GM21619 (cell line): ENCODE measurements at regions not wholly inside any gene's neighbourhood (a gene's known extent, or its start where the extent isn't known, plus 50 kb on each side); places are given as distances from the start of the nearest gene placed in this dataset.
"Not testable (repeated sequence)": the region's sequence is repeated elsewhere in the genome, so short reads cannot be mapped to it uniquely, and the experiment has no call there.

Experiments used
- ATAC-seq: cut with Tn5 transposase; IDR thresholded peaks from one replicate; pipeline ENCODE4 v1.9.1; 2021; ENCODE audit not compliant: unreplicated experiment

DNA sequence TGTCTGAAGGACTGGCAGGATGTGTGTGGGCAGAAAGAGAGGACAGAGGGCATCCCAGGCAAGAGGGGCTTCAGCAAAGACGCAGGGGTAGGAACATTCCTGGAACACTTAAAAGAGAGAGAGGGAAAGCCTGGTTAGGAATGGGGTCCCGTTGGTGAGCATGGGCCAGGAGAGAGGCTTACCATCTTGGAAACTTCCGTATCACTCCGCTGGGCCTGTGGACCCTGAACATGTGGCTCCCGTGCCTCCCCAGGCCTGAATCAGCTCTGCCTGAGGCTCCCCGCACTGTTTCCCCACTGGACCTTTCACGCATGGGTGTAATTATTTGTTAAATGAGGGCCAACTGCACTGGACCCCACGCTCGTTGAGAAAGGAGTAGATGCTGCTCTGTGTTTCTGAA lies 191.1 kb upstream of the GLI2 start:
- no peak for ATAC-seq

DNA sequence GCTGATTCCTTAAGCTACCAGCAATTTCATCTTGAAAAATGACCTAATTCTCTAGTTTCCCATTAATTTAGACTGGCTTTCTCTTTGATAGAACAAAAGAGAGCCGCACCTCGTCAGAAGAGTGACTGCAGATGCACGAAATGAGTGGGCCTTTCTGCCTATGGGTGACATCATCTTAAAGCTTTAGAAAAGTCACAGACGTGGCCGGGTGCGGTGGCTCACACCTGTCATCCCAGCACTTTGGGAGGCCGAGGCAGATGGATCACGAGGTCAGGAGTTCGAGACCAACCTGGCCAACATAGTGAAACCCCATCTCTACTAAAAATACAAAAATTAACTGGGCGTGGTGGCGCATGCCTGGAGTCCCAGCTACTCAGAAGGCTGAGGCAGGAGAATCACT lies 190.7 kb upstream of the GLI2 start:
- not testable (repeated sequence) for ATAC-seq

DNA sequence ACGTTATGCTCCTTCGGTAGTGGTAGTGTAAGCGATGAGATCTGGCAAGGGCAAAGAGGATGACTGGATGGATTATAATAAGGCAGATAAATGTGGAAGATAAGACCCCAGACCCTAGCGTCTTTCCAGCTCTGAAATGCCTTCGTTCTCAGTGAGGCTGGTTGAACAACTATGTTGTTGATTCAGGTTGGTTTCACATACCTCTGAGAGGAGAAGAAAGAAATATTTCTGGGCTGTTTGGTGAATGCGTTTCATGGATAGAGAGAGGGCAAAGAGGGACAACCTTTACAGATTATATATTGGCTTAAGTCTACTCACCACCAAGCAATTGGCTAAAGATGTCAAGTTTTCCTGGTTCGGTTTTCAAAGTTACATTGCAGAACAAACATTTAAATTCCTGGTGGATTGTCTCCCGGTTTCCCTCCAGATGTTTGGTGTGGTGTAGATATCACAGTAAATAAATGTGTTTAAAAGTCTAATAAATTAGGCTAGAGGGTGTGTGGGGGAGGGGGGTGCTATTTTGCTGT lies 190.1 kb upstream of the GLI2 start:
- no peak for ATAC-seq

DNA sequence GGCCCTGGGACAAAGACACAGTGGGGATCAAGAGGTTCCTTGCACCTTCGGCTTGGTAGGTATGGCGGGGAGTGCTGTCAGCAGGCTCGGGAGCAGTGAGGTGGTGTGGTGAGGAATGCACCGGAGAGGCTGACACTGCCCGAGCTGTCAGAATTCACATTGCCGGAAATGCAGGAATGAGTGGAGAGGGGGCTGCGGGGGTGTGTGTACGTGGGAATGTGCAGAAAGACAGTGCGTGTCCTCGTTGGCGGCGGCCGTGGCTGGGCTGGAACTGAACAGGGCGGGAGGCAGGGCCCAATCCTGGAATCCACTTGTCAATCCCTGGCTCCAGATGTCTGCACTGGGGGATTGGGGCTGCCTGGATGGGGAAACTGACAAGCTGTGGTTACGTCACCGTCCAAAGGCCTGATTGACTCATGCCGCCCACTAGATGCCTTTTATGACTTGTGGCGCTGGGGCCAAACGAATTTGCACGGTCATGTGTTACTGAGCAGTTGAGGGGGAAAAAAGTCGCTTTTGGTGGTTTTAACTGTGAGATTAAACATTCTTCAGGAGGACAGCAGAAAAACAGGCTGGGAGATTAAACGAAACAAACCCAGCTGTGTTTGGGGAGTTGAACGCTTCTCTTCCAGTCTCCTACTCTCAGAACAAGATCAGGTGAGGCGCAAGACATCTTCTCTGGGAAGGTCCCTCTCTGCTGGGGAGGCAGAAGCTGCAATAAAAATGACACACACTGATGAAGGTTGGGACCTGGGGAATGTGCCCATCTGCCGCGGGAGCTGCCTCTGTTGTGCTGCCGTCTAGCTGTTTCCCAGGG lies 189.4 kb upstream of the GLI2 start:
- no peak for ATAC-seq

DNA sequence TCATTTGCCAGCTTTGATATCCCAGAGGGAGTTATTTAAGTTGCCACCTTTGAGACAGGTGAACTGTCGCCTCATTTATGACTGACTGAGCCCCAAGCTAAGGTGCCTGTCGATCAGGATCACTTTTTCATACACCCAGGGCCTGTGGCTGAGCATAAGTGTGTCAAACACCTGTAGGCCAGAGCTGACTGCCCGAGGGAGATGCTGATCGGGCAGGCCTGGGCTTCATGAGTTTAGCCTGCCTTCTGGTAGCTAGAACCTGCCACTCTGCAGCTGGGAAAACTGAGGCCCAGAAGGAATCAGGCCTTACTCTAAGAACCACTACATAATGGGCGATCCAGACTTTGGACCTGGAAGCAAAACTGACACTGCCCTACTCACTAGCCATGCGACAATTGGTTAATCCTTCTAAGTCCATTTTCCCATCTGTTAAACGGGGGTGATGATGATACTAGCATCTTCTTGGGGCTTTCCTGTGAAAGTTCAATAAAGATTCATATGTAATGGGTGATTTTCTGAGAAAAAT lies 188.7 kb upstream of the GLI2 start:
- ATAC-seq, result no peak

DNA sequence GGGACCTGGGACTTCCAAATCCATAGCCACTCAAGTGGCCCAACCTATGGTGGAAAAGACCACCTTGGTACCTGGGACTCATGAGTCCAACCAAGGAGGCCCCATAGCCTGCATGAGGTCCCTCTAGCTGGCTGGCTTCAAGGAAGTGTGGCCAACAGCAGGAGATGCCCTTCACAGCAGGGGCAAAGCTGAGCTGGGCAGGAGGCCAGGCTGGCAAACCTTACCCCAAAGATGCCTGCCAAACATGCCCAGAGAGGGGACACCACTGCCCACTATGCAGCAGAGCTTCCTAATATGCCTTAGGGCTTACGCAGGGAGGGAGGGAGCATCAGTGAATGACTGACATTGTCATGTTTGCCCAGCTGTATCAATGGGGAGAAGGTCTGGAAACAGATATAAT lies 188.0 kb upstream of the GLI2 start:
- no peak for ATAC-seq

DNA sequence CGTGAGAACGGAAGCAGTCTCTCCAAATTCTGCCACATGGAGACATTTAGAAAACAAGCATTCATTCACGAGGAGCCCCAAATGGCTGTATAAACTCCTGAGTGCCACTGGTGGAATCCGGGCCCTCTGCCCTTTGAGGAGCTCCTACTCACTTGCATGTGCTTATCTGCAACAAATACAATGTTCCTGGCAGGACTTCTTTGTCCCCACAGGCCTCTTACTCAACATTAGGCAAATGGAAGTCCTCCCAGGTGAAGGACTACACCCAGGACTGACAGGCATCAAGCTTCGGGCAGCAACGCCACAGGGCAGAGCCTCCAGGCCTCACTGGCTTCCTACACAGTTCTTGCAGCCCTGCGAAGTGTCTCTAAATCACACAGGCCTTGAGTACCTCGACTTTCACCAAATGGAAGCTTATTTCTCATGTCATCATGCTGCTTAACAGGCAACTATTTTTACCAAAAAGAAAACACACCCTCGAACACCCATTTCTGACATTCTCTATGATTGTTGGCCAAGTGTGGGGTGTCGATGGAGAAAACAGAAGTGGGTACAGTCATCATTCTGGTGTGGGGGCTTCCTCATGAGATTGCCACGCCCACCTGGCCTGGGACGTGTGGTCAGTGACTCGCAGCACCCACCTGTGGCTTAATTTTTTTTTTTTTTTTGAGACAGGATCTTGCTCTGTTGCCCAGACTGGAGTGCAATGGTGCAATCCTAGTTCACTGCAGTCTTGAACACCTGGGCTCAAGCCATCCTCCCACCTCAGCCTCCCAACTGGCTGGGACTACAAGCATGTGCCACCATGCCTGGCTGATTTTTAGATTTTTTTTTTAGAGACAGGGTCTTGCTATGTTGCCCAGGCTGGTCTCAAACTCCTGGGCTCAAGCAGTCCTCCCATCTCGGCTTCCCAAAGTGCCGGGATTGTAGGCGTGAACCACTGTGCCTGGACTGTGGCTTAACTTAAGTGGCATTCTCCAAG lies 186.8 kb upstream of the GLI2 start:
- no peak for ATAC-seq

DNA sequence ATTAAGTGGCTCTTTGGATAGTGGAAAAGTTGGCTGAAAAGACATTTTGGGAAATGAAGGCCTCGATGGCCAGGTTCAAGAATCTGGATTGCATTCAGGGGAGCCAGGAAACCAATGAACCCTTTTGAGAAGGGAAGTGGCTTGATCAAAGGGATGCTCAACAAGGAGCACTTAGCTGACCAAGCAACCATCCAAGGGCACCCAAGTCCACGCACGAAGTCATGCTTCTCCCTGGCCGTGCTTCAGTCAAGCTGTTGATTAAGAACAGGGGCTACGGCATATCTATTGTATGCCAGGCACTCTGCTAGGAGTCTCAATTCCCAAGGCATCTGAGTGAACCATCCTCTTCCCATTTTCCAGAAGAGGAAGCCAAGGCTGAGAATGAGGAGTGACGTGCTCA lies 185.8 kb upstream of the GLI2 start:
- no peak for ATAC-seq

DNA sequence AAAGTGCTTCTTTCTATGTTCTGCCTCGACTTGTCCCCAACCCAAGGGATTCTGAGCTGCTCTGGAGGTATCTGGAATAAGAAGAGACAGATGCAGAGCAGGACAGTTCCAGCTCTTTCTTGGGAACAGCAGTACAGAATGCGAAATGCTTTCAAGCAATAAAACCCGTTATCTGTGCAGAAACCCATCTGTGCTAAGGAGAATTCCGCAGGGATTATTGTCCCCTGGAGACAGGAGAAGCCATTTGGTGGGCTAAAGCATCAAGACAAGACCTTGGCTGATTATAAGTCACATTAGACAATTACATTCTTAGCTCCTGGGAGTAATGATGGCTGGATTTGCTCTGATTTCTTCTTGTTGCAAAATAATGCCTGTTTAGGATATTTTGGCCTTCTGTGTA lies 185.4 kb upstream of the GLI2 start:
- ATAC-seq, result no peak

DNA sequence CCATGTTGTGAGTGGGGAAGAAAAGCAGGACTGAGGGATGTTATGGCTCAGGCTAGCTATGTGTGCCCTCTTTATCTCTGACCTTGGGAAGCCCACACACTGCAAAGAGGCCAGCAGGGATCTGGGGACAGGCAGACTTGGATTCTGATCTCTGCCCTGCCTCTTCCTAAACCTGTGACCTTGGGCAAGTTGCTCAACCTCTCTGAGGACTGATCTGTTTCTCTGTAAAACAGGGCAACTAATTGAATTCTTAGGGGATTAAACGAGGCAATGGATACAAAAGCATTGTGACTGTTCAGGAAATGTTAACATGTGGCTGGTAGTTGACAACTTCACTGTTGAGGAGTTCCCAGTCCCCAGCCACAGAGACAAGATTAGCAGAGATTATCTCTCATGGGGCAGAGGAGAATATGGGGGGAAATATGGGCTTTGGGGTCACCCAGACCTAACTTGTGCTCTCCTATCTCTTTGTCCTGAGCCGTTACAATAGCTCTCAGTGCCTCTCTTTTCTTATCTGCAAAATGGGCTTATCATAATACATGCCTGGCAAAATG lies 184.7 kb upstream of the GLI2 start:
- no peak for ATAC-seq

DNA sequence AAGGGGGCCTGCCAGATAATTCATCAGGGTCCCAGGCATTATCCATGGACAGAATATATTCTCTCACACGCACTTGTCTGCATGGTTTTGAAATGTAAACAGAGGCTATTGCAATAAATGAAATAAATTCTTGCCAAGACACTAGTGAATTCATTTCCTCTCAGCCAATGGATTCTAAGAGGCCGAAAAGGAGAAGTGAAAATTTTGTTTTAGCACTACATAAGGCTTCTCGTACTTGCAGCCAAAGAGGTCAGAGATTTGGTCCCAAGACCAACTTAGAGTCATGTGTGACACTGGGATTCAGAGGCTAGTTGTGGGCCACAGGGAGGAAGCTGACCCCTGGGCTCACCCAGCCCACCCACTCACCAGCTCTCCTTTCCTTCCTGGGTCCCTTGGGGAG lies 184.1 kb upstream of the GLI2 start:
- ATAC-seq, result no peak

DNA sequence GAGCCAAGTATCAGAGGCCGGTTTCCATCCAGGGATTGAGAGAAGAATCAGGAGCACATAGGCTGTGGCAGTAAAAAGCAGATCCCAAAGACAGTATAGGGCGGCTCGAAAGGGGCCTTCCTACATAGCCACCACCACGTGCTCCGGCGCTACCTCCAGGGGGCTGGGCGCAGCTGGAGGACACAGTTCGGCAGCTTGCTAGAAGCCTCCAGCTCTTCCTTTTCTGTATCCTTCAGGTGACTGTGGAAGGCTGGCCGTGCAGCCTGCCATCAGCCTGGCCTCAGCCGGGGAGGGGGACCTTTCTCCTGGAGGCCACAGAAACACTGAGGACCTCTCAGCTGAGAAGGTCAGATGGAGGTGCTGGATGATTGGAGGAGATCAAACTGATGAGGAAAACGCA lies 183.6 kb upstream of the GLI2 start:
- ATAC-seq, result no peak

DNA sequence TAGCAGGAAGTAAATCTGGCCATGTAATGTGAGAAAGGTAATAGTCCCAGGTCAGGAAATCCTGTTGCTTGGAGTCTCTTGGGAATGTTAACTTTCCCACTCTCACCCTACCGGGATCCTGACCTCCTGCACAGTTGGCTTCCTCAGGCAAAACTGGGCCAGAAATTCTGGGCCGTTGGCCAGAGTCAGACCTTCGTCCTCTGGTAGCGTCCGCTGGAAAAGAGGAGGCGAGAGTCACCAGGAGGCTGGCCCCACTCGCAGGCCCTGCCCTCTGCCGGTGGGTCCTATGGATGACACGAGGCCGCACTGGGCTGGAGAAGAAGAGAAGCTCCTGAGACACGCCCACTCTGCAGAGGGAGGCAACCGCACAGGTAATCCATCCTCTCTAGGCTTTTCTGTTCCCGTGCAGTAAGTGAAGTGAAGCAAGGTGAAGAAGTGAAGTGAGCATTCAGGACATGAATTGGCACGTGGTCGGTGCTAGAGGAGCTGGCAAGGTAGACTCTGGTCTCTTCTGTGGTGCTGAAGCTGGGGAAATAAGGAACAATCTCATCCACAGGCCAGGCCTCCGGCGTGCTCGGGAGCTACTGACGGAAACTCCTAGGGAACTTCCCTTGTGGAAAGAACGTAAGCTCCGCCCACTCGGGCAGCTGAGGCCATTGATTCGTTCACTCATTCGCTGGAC lies 182.7 kb upstream of the GLI2 start:
- no peak for ATAC-seq

DNA sequence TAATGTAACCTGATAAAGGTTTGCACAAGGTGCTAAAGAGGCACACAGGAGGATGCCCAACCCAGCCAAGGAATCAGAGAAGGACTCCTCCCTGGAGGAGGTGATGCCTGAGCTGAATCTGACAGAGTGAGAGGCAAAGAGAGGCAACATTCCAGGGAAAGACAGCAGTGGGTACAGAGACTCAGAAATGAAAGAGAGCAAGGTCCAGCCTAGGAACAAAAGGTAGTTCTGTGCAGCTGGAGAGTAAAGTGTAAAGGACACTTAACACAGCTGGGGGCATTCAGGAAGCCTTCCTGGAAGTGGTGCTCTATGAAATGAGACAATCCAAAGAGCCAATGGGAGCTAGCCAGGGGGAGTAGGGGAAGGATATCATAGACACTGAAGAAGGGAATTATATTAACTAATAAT lies 181.0 kb upstream of the GLI2 start:
- no peak for ATAC-seq

DNA sequence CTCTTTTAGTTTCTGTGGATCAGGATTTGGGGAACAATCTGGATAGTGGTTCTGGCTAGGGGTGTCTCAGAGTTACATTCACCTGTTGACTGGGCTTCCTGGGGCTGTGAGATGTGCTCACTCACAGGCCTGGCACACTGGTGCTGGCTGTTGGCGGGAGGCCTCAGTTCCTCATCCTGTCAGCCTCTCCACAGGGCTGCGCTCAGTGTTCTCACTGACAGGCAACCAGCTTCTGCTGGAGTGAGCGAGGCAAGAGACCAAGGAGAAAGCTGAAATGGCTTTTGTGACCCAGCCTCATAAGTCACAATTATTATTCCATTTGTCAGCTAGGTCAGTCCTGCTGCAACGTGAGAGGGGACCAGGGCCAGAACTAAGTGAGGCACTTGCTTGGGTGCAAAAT lies 180.6 kb upstream of the GLI2 start:
- ATAC-seq, result no peak

DNA sequence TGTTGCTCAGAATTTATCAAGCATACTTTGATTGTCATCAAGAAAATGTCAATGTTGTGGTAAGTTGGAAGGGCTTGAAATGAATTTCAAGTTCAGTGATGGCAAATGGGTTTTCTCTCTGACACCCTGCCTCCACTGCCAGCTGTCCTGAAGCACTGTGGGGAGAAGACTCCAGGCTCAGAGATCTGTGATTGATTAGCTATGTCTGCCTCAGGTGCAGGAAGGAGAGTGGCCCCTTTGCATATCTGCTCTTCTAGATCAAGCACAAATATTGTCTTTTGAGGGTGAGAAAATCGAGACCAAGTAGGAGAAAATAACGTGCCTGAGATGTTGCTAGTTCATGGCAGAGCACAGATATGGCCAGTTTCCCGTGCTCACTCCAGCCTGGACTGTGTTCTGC lies 178.8 kb upstream of the GLI2 start:
- ATAC-seq, result no peak

DNA sequence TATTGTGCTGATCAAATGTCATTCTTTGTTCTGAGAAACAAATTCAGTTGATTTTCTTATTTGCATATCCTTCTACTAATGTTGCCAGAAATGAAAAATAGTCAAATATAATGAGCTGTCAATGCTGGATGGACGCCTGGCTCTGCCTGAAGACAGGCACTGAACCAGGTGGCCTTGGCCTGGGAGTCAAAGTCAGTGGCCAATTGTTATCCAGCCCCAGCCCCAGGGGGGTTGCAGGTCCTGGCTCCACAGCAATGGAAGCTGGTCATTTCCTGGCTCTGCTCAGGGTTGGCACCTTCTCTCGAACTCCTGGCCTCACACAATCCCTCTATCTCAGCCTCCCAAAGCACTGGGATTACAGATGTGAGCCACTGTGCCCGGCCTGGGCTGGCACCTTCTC lies 176.8 kb upstream of the GLI2 start:
- ATAC-seq, result no peak

DNA sequence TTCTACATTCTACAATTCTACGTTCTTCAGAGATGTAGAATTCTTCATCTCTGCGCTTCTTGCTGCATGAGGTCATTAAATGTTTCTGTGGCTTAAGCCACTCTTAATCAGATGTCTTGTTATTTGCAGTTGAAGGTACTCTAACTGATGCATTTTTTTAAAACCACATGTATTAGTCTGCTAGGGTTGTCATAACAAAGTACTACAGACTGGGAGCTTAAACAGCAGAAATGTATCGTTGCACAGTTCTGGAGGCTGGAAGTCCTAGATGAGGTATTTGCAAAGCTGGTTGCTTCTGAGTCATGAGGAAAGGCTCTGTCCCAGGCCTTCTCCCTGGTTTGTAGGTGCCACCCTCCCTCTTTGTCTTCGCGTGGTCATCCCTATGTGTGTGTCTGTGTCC lies 176.3 kb upstream of the GLI2 start:
- ATAC-seq, result no peak

DNA sequence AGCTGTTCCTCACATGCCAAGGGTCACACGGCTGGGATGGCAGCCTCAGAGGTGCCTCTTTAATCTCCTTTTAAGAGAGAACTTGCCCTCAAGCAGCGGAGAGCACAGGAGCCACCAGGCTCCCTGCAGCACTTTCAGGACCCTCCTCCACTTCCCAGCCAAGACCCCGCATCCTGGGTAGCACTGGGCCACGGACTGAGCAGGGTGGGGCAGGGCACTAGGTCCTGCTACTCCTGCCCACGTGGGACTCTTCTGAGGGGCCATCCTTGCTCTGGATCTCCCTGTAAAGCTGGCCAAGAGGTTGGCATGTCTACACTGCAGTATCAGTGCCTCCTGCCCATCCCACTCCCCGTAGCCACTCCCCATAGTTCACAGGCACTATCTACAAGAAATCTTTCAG lies 175.3 kb upstream of the GLI2 start:
- ATAC-seq, result no peak

DNA sequence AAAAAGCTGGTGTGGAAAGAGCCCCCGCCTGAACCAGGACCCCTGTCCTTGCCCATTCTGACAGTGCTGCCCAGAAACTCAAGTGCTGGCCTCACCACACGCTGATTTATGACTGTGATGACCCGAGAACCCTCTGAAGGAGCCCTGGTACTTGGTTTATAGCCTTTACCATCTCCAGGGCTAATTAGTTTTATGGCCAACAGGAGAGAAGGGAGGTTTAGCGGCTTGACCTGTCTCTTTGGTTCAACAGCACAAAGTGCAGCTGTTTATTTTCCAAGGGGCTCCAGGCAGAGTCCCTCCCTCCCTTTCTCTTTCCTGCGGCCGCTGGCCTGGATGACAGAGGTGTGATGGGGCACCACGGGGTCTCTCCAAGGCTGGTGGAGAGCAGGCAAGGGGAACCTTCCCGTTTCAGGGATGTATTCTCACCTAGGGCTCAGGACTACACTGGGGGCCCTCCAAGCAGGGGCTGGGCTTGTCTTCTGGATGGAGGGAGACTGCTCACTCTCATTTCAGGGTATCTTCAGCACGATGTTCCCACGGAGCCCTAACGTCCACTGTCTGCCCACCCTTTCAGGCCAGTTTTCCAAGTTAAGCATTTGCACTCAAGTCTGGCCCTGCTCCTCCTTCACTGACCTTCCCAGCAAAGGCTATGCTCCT lies 174.2 kb upstream of the GLI2 start:
- no peak for ATAC-seq
